Loucy (cell line): ENCODE measurements at regions not wholly inside any gene's neighbourhood (a gene's known extent, or its start where the extent isn't known, plus 50 kb on each side); places are given as distances from the start of the nearest gene placed in this dataset.
A peak's percentile ranks its signal among the peaks of the same experiment; 100 is the strongest.

Source experiments
- H2AFZ ChIP-seq: fragments of 200-600 bp; sonication (generic); 2 replicates; pipeline ENCODE4 v1.6.0; 2016; ENCODE audit warnings: antibody characterized with exemption, mild to moderate bottlenecking, low read length, moderate library complexity
- H3F3A ChIP-seq: fragments of 200-600 bp; 2 replicates; pipeline ENCODE4 v1.6.0; 2016; ENCODE audit warnings: antibody characterized with exemption, low read depth, mild to moderate bottlenecking
- H3K27me3 ChIP-seq: fragments of 200-600 bp; sonication (generic); 2 replicates; pipeline ENCODE4 v1.6.1; 2014; ENCODE audit warnings: low read length, mild to moderate bottlenecking; ENCODE audit not compliant: insufficient read depth, poor library complexity, severe bottlenecking
- H3K36me3 ChIP-seq: fragments of 200-600 bp; sonication (generic); 2 replicates; pipeline ENCODE4 v1.6.1; 2016; ENCODE audit warnings: low read length; ENCODE audit not compliant: insufficient read depth
- H3K4me1 ChIP-seq: fragments of 200-600 bp; sonication (generic); 2 replicates; pipeline ENCODE4 v1.5.1; 2014; ENCODE audit warnings: low read length, mild to moderate bottlenecking; ENCODE audit not compliant: insufficient read depth, poor library complexity, severe bottlenecking
- H3K4me2 ChIP-seq: fragments of 200-600 bp; sonication (generic); 2 replicates; pipeline ENCODE4 v1.6.0; 2014; ENCODE audit warnings: antibody characterized with exemption, low read length, low read depth, mild to moderate bottlenecking; ENCODE audit not compliant: poor library complexity, severe bottlenecking
- H3K4me3 ChIP-seq: fragments of 200-600 bp; sonication (generic); 2 replicates; pipeline ENCODE4 v1.5.1; 2014; ENCODE audit warnings: low read length, mild to moderate bottlenecking, mixed read lengths; ENCODE audit not compliant: poor library complexity, severe bottlenecking
- H3K79me2 ChIP-seq: fragments of 200-600 bp; sonication (generic); 2 replicates; pipeline ENCODE4 v1.6.1; 2014; ENCODE audit warnings: low read length; ENCODE audit not compliant: insufficient read depth
- H3K9ac ChIP-seq: fragments of 200-600 bp; sonication (generic); 2 replicates; pipeline ENCODE4 v1.6.0; 2014; ENCODE audit warnings: mild to moderate bottlenecking, low read depth, low read length, moderate library complexity; ENCODE audit not compliant: poor library complexity, severe bottlenecking
- H3K9me2 ChIP-seq: fragments of 200-600 bp; sonication (generic); replicated peaks from 2 replicates; pipeline ENCODE4 v1.6.1; 2016; ENCODE audit warnings: low read depth, low read length, mixed read lengths
- H3K9me3 ChIP-seq: fragments of 200-600 bp; sonication (generic); 2 replicates; pipeline ENCODE4 v1.6.1; 2014; ENCODE audit warnings: mild to moderate bottlenecking, antibody characterized with exemption, low read length, low read depth; ENCODE audit not compliant: insufficient read depth
- H4K20me1 ChIP-seq: fragments of 200-600 bp; sonication (generic); 2 replicates; pipeline ENCODE4 v1.6.0; 2014; ENCODE audit warnings: antibody characterized with exemption, low read length, mild to moderate bottlenecking; ENCODE audit not compliant: insufficient read depth, poor library complexity, severe bottlenecking
- CTCF ChIP-seq: fragments of 200-600 bp; sonication (generic); conservative IDR thresholded peaks from 2 replicates; pipeline ENCODE4 v1.5.1; 2014; ENCODE audit warnings: mild to moderate bottlenecking, antibody characterized with exemption, low read length
- EZH2phosphoT487 ChIP-seq: fragments of 200-600 bp; IDR thresholded peaks from 2 replicates; pipeline ENCODE4 v1.6.1; 2018; ENCODE audit warnings: antibody characterized with exemption, mild to moderate bottlenecking, moderate library complexity, borderline replicate concordance

- Histone ChIP-seq H3K4me2 (no peak overlapping the region), H3K79me2 (no peaks in the 10 kb centered on the region), H3K27me3 (no peaks in the 10 kb centered on the region), H3K36me3 (no peaks in the 10 kb centered on the region), H3K4me1 (peaks cover 59% of the 10 kb centered on the region), H3K4me3 (no peak overlapping the region), H3K9me3 (no peaks in the 10 kb centered on the region), H2AFZ (no peak overlapping the region), H3F3A (no peaks in the 10 kb centered on the region), H3K9ac (peak overlapping the region; percentile 10), H4K20me1 (no peaks in the 10 kb centered on the region), H3K9me2 (no peaks in the 10 kb centered on the region)
- TF ChIP-seq EZH2phosphoT487: no peak
These were observed 189.3 kb upstream of the GPR12 start for GRCh38 chr13:26949701-26950502.

- Histone ChIP-seq H3K9me3 (no peaks in the 10 kb centered on the region), H3F3A (no peaks in the 10 kb centered on the region), H3K4me1 (peaks cover 49% of the 10 kb centered on the region), H3K79me2 (no peaks in the 10 kb centered on the region), H2AFZ (no peak overlapping the region), H3K9ac (peak overlapping the region; percentile 10), H4K20me1 (no peaks in the 10 kb centered on the region), H3K36me3 (no peaks in the 10 kb centered on the region), H3K9me2 (no peaks in the 10 kb centered on the region), H3K4me3 (no peak overlapping the region), H3K27me3 (no peaks in the 10 kb centered on the region), H3K4me2 (no peak overlapping the region)
- TF ChIP-seq CTCF: no peak
- TF ChIP-seq EZH2phosphoT487: no peak
These were observed 187.8 kb upstream of the GPR12 start for GRCh38 chr13:26948353-26948752.

- Histone ChIP-seq H3K4me3 (no peak overlapping the region), H3F3A (no peaks in the 10 kb centered on the region), H3K9ac (peak overlapping the region; percentile 10), H4K20me1 (no peaks in the 10 kb centered on the region), H3K4me2 (no peak overlapping the region), H3K79me2 (no peaks in the 10 kb centered on the region), H3K9me3 (no peaks in the 10 kb centered on the region), H3K9me2 (no peaks in the 10 kb centered on the region), H3K27me3 (no peaks in the 10 kb centered on the region), H3K36me3 (no peaks in the 10 kb centered on the region), H3K4me1 (peaks cover 33% of the 10 kb centered on the region), H2AFZ (peak overlapping the region; percentile 73; the same call in 1 of the 2 replicates)
- TF ChIP-seq EZH2phosphoT487 (no peak), CTCF (peak; percentile 94)
These were observed 186.2 kb upstream of the GPR12 start for GRCh38 chr13:26946684-26947343.
